DMS79 treated with DMSO at 0.1 percent for 48 hours (cell line): ENCODE measurements at regions not wholly inside any gene's neighbourhood (a gene's known extent, or its start where the extent isn't known, plus 50 kb on each side); places are given as distances from the start of the nearest gene placed in this dataset.

Experiments used
- DNase-seq: peaks from one replicate; lab custom pipeline; 2025; lab: John Stamatoyannopoulos, UW

GRCh38 chr17:27391427-27391826, 64.8 kb upstream of the KSR1 start:
- DNase-seq: no peak

DNA sequence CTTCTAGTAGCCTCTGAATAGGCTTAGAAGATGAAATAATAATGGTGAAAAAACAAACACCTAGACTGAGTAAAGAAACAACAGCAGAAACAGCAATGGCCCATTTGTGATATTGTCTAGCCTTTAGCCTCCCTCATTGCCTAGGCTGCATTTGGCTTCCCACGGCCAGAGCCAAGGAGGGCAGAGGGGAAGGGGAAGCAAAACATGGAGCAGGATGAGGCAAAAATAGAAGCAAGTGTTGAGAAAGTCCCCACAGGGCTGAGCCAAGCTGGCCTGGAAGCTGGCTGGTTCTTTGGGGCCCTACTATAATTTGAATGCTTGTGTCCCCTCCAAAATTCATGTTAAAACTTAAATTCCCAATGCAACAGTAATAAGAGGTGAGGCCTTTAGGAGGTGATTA, 60.2 kb upstream of the KSR1 start:
- no peak for DNase-seq

DNA sequence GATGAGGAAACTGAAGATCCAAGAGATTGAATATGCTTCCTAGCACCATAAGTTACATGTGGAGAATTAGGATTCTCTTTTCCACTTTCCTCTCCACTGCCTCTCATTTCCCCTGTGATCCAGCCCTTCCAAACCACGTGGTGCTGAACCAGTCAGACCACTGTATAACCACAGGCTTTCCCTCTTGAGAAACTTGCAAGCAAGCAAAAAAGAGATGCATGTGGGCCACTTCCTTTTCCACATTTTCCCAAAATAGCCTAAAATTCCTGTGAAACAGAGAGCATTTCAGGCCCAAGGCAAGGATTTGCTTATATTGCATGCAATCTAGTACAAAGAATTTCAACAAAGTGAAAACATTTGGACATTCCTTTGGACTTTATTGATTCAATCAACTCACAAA, 59.3 kb upstream of the KSR1 start:
- DNase-seq: no peak

GRCh38 chr17:27398691-27399090, 57.6 kb upstream of the KSR1 start:
- DNase-seq: no peak

DNA sequence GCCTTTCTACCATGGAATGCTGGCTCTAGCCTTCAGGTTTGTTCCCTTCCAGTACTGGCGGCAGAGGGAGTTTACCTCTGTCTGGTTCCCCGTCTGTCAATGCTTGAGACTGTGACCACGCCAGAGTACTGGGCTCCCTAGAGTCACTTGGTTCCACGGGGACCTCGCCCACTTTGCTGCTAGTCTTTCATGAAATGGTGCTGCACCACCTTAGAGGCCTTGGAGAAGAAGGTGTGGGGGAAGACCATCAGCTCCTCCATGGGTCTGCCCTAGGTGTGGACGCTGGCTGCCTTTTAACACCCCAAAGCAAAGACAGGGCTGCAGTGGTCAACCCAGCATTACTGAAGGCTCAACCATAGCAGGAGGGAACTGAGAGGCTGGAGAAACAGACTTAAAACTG, 55.3 kb upstream of the KSR1 start:
- no peak for DNase-seq

GRCh38 chr17:27402943-27403342, 53.3 kb upstream of the KSR1 start:
- no peak for DNase-seq

- DNase-seq: no peak
Observed at GRCh38 chr17:27403480-27404005, 52.7 kb upstream of the KSR1 start.

GRCh38 chr17:27404676-27405075, 51.6 kb upstream of the KSR1 start:
- DNase-seq: no peak
